Caki2 (cell line): ENCODE measurements at regions not wholly inside any gene's neighbourhood (a gene's known extent, or its start where the extent isn't known, plus 50 kb on each side); places are given as distances from the start of the nearest gene placed in this dataset.
"Not testable (repeated sequence)": the region's sequence is repeated elsewhere in the genome, so short reads cannot be mapped to it uniquely, and the experiment has no call there.

Experiments
- DNase-seq: peaks from one replicate; pipeline ENCODE4 v3.0.0-alpha.2; 2015; ENCODE audit warnings: low read depth
- in situ Hi-C: cut with HindIII; loops from 2 replicates; pipeline ENCODE4 v1.10.0; 2016; ENCODE audit warnings: low sequenced_read_pairs, low pct_unique_long_range_greater_than_20kb, mixed read lengths

- no peak for DNase-seq
- in situ Hi-C loops, result no loop called here
Measured at GRCh38 chr7:119233015-119233414, 1008.5 kb downstream of the ANKRD7 start.

- DNase-seq, result no peak
- in situ Hi-C loops, result no loop called here
Measured at GRCh38 chr7:119252962-119253361, 1020.0 kb upstream of the KCND2 start.

- in situ Hi-C loops, result no loop called here
Measured at GRCh38 chr7:119254742-119255141, 1018.2 kb upstream of the KCND2 start.

GRCh38 chr7:119256001-119256400 lies 1017.0 kb upstream of the KCND2 start:
- no peak for DNase-seq
- in situ Hi-C loops, result no loop called here

More at GRCh38 chr7:119254742-119255141, 1018.2 kb upstream of the KCND2 start:
- DNase-seq, result no peak

GRCh38 chr7:119256446-119257131 lies 1016.4 kb upstream of the KCND2 start:
- in situ Hi-C loops, result no loop called here
- no peak for DNase-seq

GRCh38 chr7:119266790-119267189 lies 1006.2 kb upstream of the KCND2 start:
- in situ Hi-C loops, DNase-seq: not testable (repeated sequence)

GRCh38 chr7:119270045-119270464 lies 1002.9 kb upstream of the KCND2 start:
- in situ Hi-C loops, result no loop called here
- DNase-seq, result peak; percentile 36

GRCh38 chr7:119270644-119271043 lies 1002.3 kb upstream of the KCND2 start:
- DNase-seq, result no peak
- in situ Hi-C loops, result no loop called here

- in situ Hi-C loops, result no loop called here
- no peak for DNase-seq
Measured at GRCh38 chr7:119271147-119271779, 1001.7 kb upstream of the KCND2 start.

- no peak for DNase-seq
- in situ Hi-C loops, result no loop called here
Measured at GRCh38 chr7:119281181-119281846, 991.7 kb upstream of the KCND2 start.

- in situ Hi-C loops, result no loop called here
- no peak for DNase-seq
Measured at GRCh38 chr7:119283353-119283752, 989.6 kb upstream of the KCND2 start.

- in situ Hi-C loops, result no loop called here
- no peak for DNase-seq
Measured at GRCh38 chr7:119288416-119288815, 984.6 kb upstream of the KCND2 start.

- in situ Hi-C loops, DNase-seq: not testable (repeated sequence)
Measured at GRCh38 chr7:119300341-119300740, 972.6 kb upstream of the KCND2 start.

GRCh38 chr7:119320316-119320715 lies 952.7 kb upstream of the KCND2 start:
- DNase-seq, result no peak
- in situ Hi-C loops, result no loop called here

- in situ Hi-C loops, result no loop called here
- no peak for DNase-seq
Measured at GRCh38 chr7:119329715-119330114, 943.3 kb upstream of the KCND2 start.

GRCh38 chr7:119335405-119335804 lies 937.6 kb upstream of the KCND2 start:
- in situ Hi-C loops, result no loop called here

GRCh38 chr7:119341822-119342221 lies 931.2 kb upstream of the KCND2 start:
- DNase-seq, result no peak
- in situ Hi-C loops, result no loop called here

More at GRCh38 chr7:119335405-119335804, 937.6 kb upstream of the KCND2 start:
- DNase-seq, result no peak

- in situ Hi-C loops, result no loop called here
- DNase-seq, result no peak
Measured at GRCh38 chr7:119343289-119343688, 929.7 kb upstream of the KCND2 start.

- no peak for DNase-seq
- in situ Hi-C loops, result no loop called here
Measured at GRCh38 chr7:119344466-119344865, 928.5 kb upstream of the KCND2 start.
